OCI-LY1 (cell line): ENCODE measurements at regions not wholly inside any gene's neighbourhood (a gene's known extent, or its start where the extent isn't known, plus 50 kb on each side); places are given as distances from the start of the nearest gene placed in this dataset.
A peak's percentile ranks its signal among the peaks of the same experiment; 100 is the strongest.
"Not testable (repeated sequence)": the region's sequence is repeated elsewhere in the genome, so short reads cannot be mapped to it uniquely, and the experiment has no call there.

Source experiments
- H2AFZ ChIP-seq: fragments of 200-600 bp; sonication (generic), shearing (Covaris generic); 2 replicates; pipeline ENCODE4 v1.6.0; 2014; ENCODE audit warnings: antibody characterized with exemption, mild to moderate bottlenecking, low read length
- H3F3A ChIP-seq: fragments of 200-600 bp; sonication (generic), shearing (Covaris generic); 2 replicates; pipeline ENCODE4 v1.6.0; 2014; ENCODE audit warnings: mild to moderate bottlenecking, antibody characterized with exemption, low read length, moderate library complexity; ENCODE audit not compliant: insufficient read depth
- H3K27ac ChIP-seq: fragments of 200-600 bp; sonication (generic); 2 replicates; pipeline ENCODE4 v1.5.1; 2014; ENCODE audit warnings: low read length, mixed run types, mild to moderate bottlenecking, low read depth; ENCODE audit not compliant: poor library complexity, severe bottlenecking
- H3K27me3 ChIP-seq: fragments of 200-600 bp; sonication (generic); 2 replicates; pipeline ENCODE4 v1.6.0; 2014; ENCODE audit warnings: antibody characterized with exemption, mild to moderate bottlenecking, low read length, moderate library complexity; ENCODE audit not compliant: insufficient read depth
- H3K36me3 ChIP-seq: fragments of 200-600 bp; sonication (generic); 2 replicates; pipeline ENCODE4 v1.6.1; 2014; ENCODE audit warnings: mild to moderate bottlenecking, antibody characterized with exemption, low read length, moderate library complexity, mixed read lengths; ENCODE audit not compliant: insufficient read depth
- H3K4me1 ChIP-seq: fragments of 200-600 bp; sonication (generic); 2 replicates; pipeline ENCODE4 v1.5.1; 2014; ENCODE audit warnings: mild to moderate bottlenecking, low read length, moderate library complexity; ENCODE audit not compliant: insufficient read depth, severe bottlenecking
- H3K4me2 ChIP-seq: fragments of 200-600 bp; sonication (generic), shearing (Covaris generic); 2 replicates; pipeline ENCODE4 v1.6.1; 2014; ENCODE audit warnings: low read length
- H3K4me3 ChIP-seq: fragments of 200-600 bp; sonication (generic); 2 replicates; pipeline ENCODE4 v1.5.1; 2014; ENCODE audit warnings: low read length, low read depth, mild to moderate bottlenecking, mixed read lengths; ENCODE audit not compliant: poor library complexity, severe bottlenecking
- H3K79me2 ChIP-seq: fragments of 200-600 bp; shearing (Covaris generic); 2 replicates; pipeline ENCODE4 v1.6.1; 2016; ENCODE audit warnings: mixed run types, low read length, mixed read lengths; ENCODE audit not compliant: insufficient read depth
- H3K9ac ChIP-seq: fragments of 200-600 bp; sonication (generic), shearing (Covaris generic); 2 replicates; pipeline ENCODE4 v1.6.1; 2014; ENCODE audit warnings: mild to moderate bottlenecking, low read length, mixed read lengths
- H3K9me2 ChIP-seq: fragments of 200-600 bp; sonication (generic), shearing (Covaris generic); 2 replicates; pipeline ENCODE4 v1.6.1; 2014; ENCODE audit warnings: low read depth, mild to moderate bottlenecking, low read length, mixed read lengths
- H3K9me3 ChIP-seq: fragments of 200-600 bp; shearing (Covaris generic); 2 replicates; pipeline ENCODE4 v1.6.1; 2014; ENCODE audit warnings: low read length, mixed read lengths
- H4K20me1 ChIP-seq: fragments of 200-600 bp; sonication (generic), shearing (Covaris generic); 2 replicates; pipeline ENCODE4 v1.6.0; 2016; ENCODE audit warnings: mild to moderate bottlenecking, low read length; ENCODE audit not compliant: insufficient read depth
- EZH2 ChIP-seq: fragments of 200-600 bp; sonication (generic), shearing (Covaris generic); IDR thresholded peaks from 2 replicates; pipeline ENCODE4 v1.8.0; 2017; ENCODE audit warnings: borderline replicate concordance, mixed run types, mild to moderate bottlenecking, antibody characterized with exemption, low read length, moderate library complexity, mixed read lengths
- TF ChIP-seq, protein P1 (sequence below): fragments of 200-600 bp; sonication (generic), shearing (Covaris generic); IDR thresholded peaks from 2 replicates; pipeline ENCODE4 v1.5.1; 2017; ENCODE audit warnings: mild to moderate bottlenecking, antibody characterized with exemption, low read length, moderate library complexity, mixed read lengths

DNA sequence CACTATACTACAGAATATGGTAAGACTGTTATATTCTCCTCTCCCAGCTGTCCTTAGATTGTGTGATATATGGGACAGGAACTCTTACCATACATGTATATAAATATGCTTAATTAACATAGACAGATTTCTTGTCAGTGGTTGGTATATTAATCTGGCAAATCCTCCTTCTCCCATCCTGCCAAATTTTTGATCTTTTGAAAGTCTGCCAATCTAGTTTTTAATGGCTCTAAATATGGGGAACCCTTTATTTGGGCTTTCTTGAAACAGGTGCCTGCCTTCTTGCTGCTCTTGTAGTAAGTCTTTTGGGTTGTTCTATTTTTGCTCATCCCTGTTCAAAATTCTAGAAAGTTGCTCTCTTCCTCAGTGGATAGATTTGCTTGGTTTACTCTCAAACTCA is 63.5 kb downstream of the SPATA31D1 start:
- Histone ChIP-seq H3K4me3 (no peak overlapping the region), H3K36me3 (no peaks in the 10 kb centered on the region), H3K79me2 (no peaks in the 10 kb centered on the region), H3F3A (no peaks in the 10 kb centered on the region), H4K20me1 (no peaks in the 10 kb centered on the region), H2AFZ (no peak overlapping the region), H3K9me2 (no peaks in the 10 kb centered on the region), H3K4me1 (peaks cover 4% of the 10 kb centered on the region), H3K4me2 (no peak overlapping the region), H3K9me3 (no peaks in the 10 kb centered on the region), H3K27ac (no peak overlapping the region), H3K9ac (no peak overlapping the region), H3K27me3 (no peaks in the 10 kb centered on the region)
- no peak for TF ChIP-seq EZH2

DNA sequence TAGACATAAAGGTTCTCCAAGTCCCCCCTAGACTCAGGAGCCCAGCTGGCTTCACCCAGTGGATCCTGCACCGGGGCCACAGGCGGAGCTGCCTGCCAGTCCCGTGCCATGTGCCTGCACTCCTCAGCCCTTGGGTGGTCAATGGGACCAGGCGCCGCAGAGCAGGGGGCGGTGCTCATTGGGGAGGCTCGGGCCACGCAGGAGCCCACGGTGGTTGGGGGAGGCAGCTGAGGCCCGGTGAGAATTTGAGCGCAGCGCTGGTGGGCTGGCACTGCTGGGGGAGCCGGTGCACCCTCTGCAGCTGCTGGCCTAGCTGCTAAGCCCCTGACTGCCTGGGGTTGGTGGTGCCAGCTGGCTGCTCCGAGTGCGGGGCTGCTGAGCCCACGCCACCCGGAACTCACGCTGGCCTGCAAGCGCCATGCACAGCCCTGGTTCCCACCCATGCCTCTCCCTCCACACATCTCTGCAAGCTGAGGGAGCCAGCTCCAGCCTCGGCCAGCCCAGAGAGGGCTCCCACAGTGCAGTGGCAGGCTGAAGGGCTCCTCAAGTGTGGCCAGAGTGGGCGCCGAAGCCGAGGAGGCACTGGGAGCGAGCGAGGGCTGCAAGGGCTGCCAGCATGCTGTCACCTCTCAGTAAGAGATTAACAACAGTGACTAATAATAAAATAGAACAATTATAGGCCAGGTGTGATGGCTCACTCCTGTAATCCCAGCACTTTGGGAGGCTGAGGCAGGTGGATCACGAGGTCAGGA is 65.9 kb downstream of the SPATA31D1 start:
- Histone ChIP-seq H3K27me3 (no peaks in the 10 kb centered on the region), H3K4me2 (no peak overlapping the region), H3K4me1 (peaks cover 28% of the 10 kb centered on the region), H3K9ac (no peak overlapping the region), H3K36me3 (no peaks in the 10 kb centered on the region), H3K27ac (no peak overlapping the region), H4K20me1 (no peaks in the 10 kb centered on the region), H3K9me3 (no peaks in the 10 kb centered on the region), H3K79me2 (no peaks in the 10 kb centered on the region), H3F3A (no peaks in the 10 kb centered on the region), H3K4me3 (no peak overlapping the region), H3K9me2 (no peaks in the 10 kb centered on the region), H2AFZ (no peak overlapping the region)
- TF ChIP-seq EZH2: no peak
- TF ChIP-seq, protein P1, sequence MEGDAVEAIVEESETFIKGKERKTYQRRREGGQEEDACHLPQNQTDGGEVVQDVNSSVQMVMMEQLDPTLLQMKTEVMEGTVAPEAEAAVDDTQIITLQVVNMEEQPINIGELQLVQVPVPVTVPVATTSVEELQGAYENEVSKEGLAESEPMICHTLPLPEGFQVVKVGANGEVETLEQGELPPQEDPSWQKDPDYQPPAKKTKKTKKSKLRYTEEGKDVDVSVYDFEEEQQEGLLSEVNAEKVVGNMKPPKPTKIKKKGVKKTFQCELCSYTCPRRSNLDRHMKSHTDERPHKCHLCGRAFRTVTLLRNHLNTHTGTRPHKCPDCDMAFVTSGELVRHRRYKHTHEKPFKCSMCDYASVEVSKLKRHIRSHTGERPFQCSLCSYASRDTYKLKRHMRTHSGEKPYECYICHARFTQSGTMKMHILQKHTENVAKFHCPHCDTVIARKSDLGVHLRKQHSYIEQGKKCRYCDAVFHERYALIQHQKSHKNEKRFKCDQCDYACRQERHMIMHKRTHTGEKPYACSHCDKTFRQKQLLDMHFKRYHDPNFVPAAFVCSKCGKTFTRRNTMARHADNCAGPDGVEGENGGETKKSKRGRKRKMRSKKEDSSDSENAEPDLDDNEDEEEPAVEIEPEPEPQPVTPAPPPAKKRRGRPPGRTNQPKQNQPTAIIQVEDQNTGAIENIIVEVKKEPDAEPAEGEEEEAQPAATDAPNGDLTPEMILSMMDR: no peak

DNA sequence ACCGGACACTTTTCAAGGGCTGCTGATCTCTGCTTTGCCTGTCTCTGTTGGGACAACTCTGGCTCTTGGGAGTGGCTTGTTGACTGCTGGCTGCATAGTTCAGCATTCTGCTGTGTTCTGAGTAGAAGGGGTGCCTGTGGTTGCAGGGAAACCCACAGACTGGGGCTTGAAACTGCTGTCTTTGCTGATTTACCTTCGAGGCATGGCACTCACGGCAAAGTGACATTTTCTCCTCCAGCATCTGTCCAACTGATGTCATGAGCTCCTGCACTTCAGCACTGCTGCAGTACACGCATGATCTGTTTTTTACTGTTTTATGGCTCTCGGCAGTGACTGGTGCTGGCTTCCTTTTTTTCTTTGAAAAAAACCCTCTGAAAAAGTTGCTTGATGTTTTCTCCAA is 69.2 kb downstream of the SPATA31D1 start:
- no peaks in the 10 kb centered on the region for H4K20me1 ChIP-seq
- no peaks in the 10 kb centered on the region for H3F3A ChIP-seq
- TF ChIP-seq, protein P1: no peak
- TF ChIP-seq EZH2: no peak
- H3K79me2 ChIP-seq: no peaks in the 10 kb centered on the region
- H3K9ac ChIP-seq: no peak overlapping the region
- H3K4me3 ChIP-seq: no peak overlapping the region
- H2AFZ ChIP-seq: no peak overlapping the region
- H3K4me1 ChIP-seq: peaks cover 31% of the 10 kb centered on the region
- peak overlapping the region; percentile 63 for H3K27ac ChIP-seq
- H3K36me3 ChIP-seq: no peaks in the 10 kb centered on the region
- H3K27me3 ChIP-seq: no peaks in the 10 kb centered on the region
- H3K9me3 ChIP-seq: no peaks in the 10 kb centered on the region
- H3K4me2 ChIP-seq: peak overlapping the region; percentile 26; the same call in 1 of the 2 replicates
- H3K9me2 ChIP-seq: no peaks in the 10 kb centered on the region

DNA sequence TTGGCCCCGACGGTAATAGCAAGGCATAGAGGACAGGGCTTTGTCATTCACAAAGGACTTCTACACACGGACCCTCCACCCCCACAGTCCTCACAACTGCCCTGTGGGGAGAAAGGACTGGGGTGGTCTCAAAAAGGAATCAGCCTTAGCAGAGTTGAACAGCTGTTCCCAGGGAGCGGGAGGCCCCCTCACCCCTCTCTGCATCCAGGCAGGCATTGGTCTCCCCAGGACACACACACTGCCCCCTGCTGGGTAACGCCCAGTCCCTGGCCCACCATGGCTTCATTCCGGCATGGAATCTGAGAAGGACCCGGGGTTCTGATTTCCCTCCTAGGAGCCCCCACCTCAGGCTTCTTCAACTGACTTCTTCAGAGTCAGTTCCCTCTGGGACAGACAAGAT is 73.2 kb downstream of the SPATA31D1 start:
- TF ChIP-seq, protein P1: peak; percentile 46; the same call in 1 of the 2 replicates
- peaks cover 31% of the 10 kb centered on the region for H3K4me1 ChIP-seq
- not testable (repeated sequence) for H3K4me2 ChIP-seq, H3K79me2 ChIP-seq, H3K36me3 ChIP-seq, H3K27ac ChIP-seq, H4K20me1 ChIP-seq, H3K27me3 ChIP-seq, H3F3A ChIP-seq, H2AFZ ChIP-seq, H3K9me2 ChIP-seq, H3K9ac ChIP-seq, H3K9me3 ChIP-seq, H3K4me3 ChIP-seq
